Body of pancreas (tissue), 4 donors: ENCODE measurements at regions not wholly inside any gene's neighbourhood (a gene's known extent, or its start where the extent isn't known, plus 50 kb on each side); places are given as distances from the start of the nearest gene placed in this dataset.

Source experiments
- ATAC-seq: fragments of 150-250 bp; one replicate; pipeline ENCODE4 v1.9.1; 2016
- DNase-seq, 4 donors: peaks; one replicate each; pipeline ENCODE4 v3.0.0-alpha.2; 2019
- H3K27ac ChIP-seq, 4 donors: fragments of 200-600 bp; sonication (generic); 1 replicate in 3 of 4; 2 replicates in 1 of 4; pipeline versions ENCODE4 v1.5.1 to v1.6.1; 2016 to 2019; ENCODE audit warnings: mild to moderate bottlenecking in 1 of 4, mixed read lengths in 1 of 4, moderate library complexity in 1 of 4
- H3K27me3 ChIP-seq, 2 donors: fragments of 200-600 bp; sonication (generic); one replicate each; pipeline ENCODE4 v1.6.0; 2016; ENCODE audit warnings: mild to moderate bottlenecking in 1 of 2
- H3K36me3 ChIP-seq, 2 donors: fragments of 200-600 bp; sonication (generic); replicated peaks in 1 of 2; 2 replicates each; pipeline ENCODE4 v1.5.1; 2016; ENCODE audit warnings: low read depth in 2 of 2; ENCODE audit not compliant: insufficient read depth in 1 of 2
- H3K4me1 ChIP-seq: fragments of 200-600 bp; sonication (generic); one replicate; pipeline ENCODE4 v1.6.0; 2016
- H3K4me3 ChIP-seq, 2 donors: fragments of 200-600 bp; sonication (generic); 1 replicate in 1 of 2; 2 replicates in 1 of 2; pipeline ENCODE4 v1.5.1; 2016 to 2019
- H3K9me3 ChIP-seq, 3 donors: fragments of 200-600 bp; sonication (generic); 1 replicate in 2 of 3; 2 replicates in 1 of 3; pipeline ENCODE4 v1.5.1; 2016
- CTCF ChIP-seq, 7 experiments: fragments of 450-650 bp in 4 of 7; fragments of 200-600 bp in 3 of 7; sonication (generic) in 3 of 7; IDR thresholded peaks; one replicate each; pipeline ENCODE4 v1.5.1; 2016 to 2019; ENCODE audit warnings: antibody characterized with exemption in 7 of 7
- POLR2A ChIP-seq, 3 donors: fragments of 450-650 bp; IDR thresholded peaks; one replicate each; pipeline ENCODE4 v1.6.1; 2016; ENCODE audit warnings: antibody characterized with exemption in 3 of 3, mild to moderate bottlenecking in 2 of 3
- WGBS, 2 donors: methylation state at CpG; one replicate each; pipeline ENCODE4 v1.1.5; 2017; 5-methylcytosine and 5-hydroxymethylcytosine counted together
- intact Hi-C: fragments of 100-400 bp; cut with DNase I; formaldehyde crosslinking; loops from one replicate; pipeline ENCODE4 v1.15.1; 2023

- WGBS, 2 donors = 92 to 94% methylated on average over 12 of the region's 12 CpGs
- Histone ChIP-seq H3K4me1 (peaks cover 20% of the 10 kb centered on the region), H3K9me3 (no peaks in the 10 kb centered on the region), H3K27me3 (no peaks in the 10 kb centered on the region), H3K27ac (no peak overlapping the region), H3K36me3 (no peaks in the 10 kb centered on the region), H3K4me3 (no peak overlapping the region)
- intact Hi-C loops = no loop called here
- no peak for TF ChIP-seq CTCF (IDR thresholded peaks at IDR 0.05)
- TF ChIP-seq POLR2A (IDR thresholded peaks at IDR 0.05) = no peak
- DNase-seq = no peak
- no peak for ATAC-seq
These were observed 164.1 kb upstream of the DIO3 start for GRCh38 chr14:101397206-101397605.

DNA sequence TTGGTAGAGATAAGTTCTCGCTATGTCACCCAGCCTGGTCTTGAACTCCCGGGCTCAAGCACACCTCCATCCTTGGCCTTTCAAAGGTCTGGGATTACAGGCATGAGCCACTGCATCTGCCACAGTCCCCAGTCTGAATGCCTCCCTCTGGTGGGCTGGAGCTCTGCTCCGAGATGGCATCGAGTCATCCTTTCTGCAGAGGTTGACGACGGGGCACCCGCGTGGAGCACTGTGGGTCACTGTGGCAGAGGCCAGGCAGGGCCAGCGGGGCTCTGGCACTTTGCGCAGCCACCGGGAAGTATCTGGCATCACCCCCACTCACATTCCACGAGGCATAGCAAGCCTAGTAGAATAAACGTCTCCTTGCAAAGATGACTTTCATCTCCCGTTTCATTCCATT is 163.3 kb upstream of the DIO3 start:
- no peak for ATAC-seq
- H3K4me1 ChIP-seq = peaks cover 20% of the 10 kb centered on the region
- H3K27me3 ChIP-seq = no peaks in the 10 kb centered on the region
- no peak for TF ChIP-seq POLR2A (IDR thresholded peaks at IDR 0.05)
- TF ChIP-seq CTCF (IDR thresholded peaks at IDR 0.05) = no peak
- no peaks in the 10 kb centered on the region for H3K9me3 ChIP-seq
- H3K36me3 ChIP-seq = no peaks in the 10 kb centered on the region
- no peak for DNase-seq
- H3K27ac ChIP-seq = no peak overlapping the region
- intact Hi-C loops = no loop called here
- WGBS, 2 donors = 88 to 90% methylated on average over 13 to 14 of the region's 14 CpGs
- no peak overlapping the region for H3K4me3 ChIP-seq

DNA sequence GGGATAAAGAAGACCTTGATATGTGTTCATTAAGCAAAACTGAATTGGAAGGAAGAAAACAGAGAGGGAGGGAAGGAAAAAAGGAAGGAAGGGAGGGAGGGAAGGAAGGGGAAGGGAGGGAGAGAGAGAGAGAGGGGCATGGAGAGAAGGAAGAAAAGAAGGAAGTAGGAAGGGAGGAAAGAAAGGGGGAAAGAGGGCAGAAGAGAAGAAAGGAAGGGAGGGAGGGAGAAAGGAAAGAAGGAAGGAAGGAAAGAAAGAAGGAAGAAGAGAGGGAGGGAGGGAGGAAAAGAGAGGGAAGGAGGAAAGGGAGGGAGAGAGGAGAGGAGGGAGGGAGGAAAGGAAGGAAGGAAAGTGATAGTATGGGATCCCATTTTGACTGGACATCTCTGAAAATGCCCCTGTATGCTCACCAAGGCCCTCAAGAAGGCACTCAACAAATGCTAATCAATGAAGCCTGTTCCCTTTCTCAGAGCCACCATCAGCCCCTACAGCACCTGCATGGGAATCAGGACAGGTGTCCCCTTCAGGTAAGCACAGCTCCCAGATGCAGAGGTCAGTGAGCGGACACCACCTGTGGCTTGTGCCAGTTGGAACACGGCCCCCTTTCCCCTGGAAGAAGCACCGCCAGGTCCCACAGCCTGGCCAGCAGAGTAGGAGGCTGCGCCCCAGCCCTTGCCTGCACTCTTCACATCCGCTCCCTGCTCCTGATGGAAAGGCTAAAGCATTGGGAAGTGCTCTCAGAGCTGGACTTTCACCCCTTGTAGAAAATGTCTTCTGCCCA is 161.4 kb upstream of the DIO3 start:
- WGBS, 2 donors = 16 to 26% methylated on average over 4 to 5 of the region's 5 CpGs
- no peaks in the 10 kb centered on the region for H3K9me3 ChIP-seq
- TF ChIP-seq POLR2A (IDR thresholded peaks at IDR 0.05) (no peak), CTCF (IDR thresholded peaks at IDR 0.05) (no peak)
- no peaks in the 10 kb centered on the region for H3K36me3 ChIP-seq
- ATAC-seq (peak; percentile 98), DNase-seq (peak; percentile 87 to 97 (median 96))
- intact Hi-C loops = no loop called here
- H3K27me3 ChIP-seq = no peaks in the 10 kb centered on the region
- H3K4me1 ChIP-seq = peaks cover 20% of the 10 kb centered on the region
- H3K4me3 ChIP-seq = no peak overlapping the region
- H3K27ac ChIP-seq = peak overlapping the region in 2 of 4 donors; percentile 4 to 14

- Histone ChIP-seq H3K9me3 (no peaks in the 10 kb centered on the region), H3K27ac (peak overlapping the region in 1 of 4 donors; percentile 14), H3K4me3 (no peak overlapping the region), H3K4me1 (peaks cover 20% of the 10 kb centered on the region), H3K36me3 (no peaks in the 10 kb centered on the region), H3K27me3 (no peaks in the 10 kb centered on the region)
- intact Hi-C loops = no loop called here
- no peak for DNase-seq
- TF ChIP-seq CTCF (IDR thresholded peaks at IDR 0.05) = no peak
- no peak for TF ChIP-seq POLR2A (IDR thresholded peaks at IDR 0.05)
- ATAC-seq = no peak
- WGBS, 2 donors = 60 to 74% methylated on average over 11 of the region's 11 CpGs
These were observed 160.5 kb upstream of the DIO3 start for GRCh38 chr14:101400830-101401229.
